ENCODE measurements at regions not wholly inside any gene's neighbourhood (a gene's known extent, or its start where the extent isn't known, plus 50 kb on each side); places are given as distances from the start of the nearest gene placed in this dataset.

DNA sequence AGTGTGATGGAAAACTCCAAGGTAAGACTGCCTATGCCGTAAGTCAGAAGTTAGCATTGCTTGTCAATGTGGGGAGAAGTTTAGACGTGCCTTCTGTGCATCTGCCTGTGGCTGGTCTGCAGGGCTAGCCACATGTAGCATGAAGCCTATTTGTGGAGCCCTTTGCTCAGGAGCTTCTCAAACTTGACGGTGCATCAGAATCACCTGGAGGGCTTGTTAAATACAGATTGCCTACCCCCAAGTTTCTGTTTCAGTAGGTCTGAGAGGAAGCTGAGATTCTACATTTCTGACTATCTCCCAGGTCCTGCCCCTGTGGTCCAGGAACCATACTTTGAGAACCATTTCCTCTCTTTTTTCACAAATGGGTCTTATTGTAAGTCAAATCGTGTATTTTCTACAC is 292.1 kb upstream of the TPM1 start:
- no peak for DNase-seq
- H3K9me3 ChIP-seq (ENCODE audit: control extremely low read depth in 1 of 3, control insufficient read depth in 2 of 3, insufficient read depth in 1 of 3, low read length in 2 of 3) = no peaks in the 10 kb centered on the region
- no peak overlapping the region for H3K9ac ChIP-seq (ENCODE audit: low read length)
- no peak overlapping the region for H3K27ac ChIP-seq (ENCODE audit: low read length in 2 of 2)
- 92% methylated on average over 2 of the region's 4 CpGs for WGBS (ENCODE audit: insufficient coverage)
- H3K79me2 ChIP-seq (ENCODE audit: control insufficient read depth, insufficient read depth, low read length) = no peaks in the 10 kb centered on the region
- TF ChIP-seq EZH2 (IDR thresholded peaks at IDR 0.05; ENCODE audit: borderline replicate concordance, insufficient read depth, low read depth, low read length, poor library complexity, severe bottlenecking) = no peak
- TF ChIP-seq, protein P1, sequence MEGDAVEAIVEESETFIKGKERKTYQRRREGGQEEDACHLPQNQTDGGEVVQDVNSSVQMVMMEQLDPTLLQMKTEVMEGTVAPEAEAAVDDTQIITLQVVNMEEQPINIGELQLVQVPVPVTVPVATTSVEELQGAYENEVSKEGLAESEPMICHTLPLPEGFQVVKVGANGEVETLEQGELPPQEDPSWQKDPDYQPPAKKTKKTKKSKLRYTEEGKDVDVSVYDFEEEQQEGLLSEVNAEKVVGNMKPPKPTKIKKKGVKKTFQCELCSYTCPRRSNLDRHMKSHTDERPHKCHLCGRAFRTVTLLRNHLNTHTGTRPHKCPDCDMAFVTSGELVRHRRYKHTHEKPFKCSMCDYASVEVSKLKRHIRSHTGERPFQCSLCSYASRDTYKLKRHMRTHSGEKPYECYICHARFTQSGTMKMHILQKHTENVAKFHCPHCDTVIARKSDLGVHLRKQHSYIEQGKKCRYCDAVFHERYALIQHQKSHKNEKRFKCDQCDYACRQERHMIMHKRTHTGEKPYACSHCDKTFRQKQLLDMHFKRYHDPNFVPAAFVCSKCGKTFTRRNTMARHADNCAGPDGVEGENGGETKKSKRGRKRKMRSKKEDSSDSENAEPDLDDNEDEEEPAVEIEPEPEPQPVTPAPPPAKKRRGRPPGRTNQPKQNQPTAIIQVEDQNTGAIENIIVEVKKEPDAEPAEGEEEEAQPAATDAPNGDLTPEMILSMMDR (IDR thresholded peaks at IDR 0.05) = no peak
- ChIA-PET CTCF (no interaction called here), POLR2A (no interaction called here)
- Mint-ChIP-seq H3K27me3 (peaks cover 8% of the 10 kb centered on the region), H3K4me3 (no peak overlapping the region), H3K9me3 (ENCODE audit: insufficient read depth) (no peaks in the 10 kb centered on the region), H3K27ac (no peak overlapping the region), H3K4me1 (no peaks in the 10 kb centered on the region)
- no peaks in the 10 kb centered on the region for H4K20me1 ChIP-seq (ENCODE audit: control insufficient read depth, insufficient read depth, low read length, poor library complexity, severe bottlenecking)
- intact Hi-C loops (cut with micrococcal nuclease) = no loop called here
- no peaks in the 10 kb centered on the region for H3K36me3 ChIP-seq (replicated peaks in 1 of 2; ENCODE audit: control extremely low read depth in 1 of 2, control insufficient read depth in 1 of 2, extremely low read depth in 1 of 2, insufficient read depth in 2 of 2, low read length in 1 of 2)
- H3K4me2 ChIP-seq (replicated peaks; ENCODE audit: low read depth, low read length, poor library complexity, severe bottlenecking) = no peak overlapping the region
- no peaks in the 10 kb centered on the region for H3K27me3 ChIP-seq (replicated peaks in 1 of 4; ENCODE audit: control extremely low read depth in 1 of 4, control insufficient read depth in 3 of 4, insufficient read depth in 4 of 4, low read length in 3 of 4)
- H3K4me3 ChIP-seq (ENCODE audit: control extremely low read depth in 1 of 5, extremely low read depth in 1 of 5, insufficient read depth in 1 of 5, low read depth in 2 of 5, low read length in 4 of 5) = no peak overlapping the region
- no peaks in the 10 kb centered on the region for H3K4me1 ChIP-seq (ENCODE audit: control insufficient read depth in 2 of 2, insufficient read depth in 2 of 2, low read length in 2 of 2)
- no peak for ATAC-seq (ENCODE audit: low read depth)
- H2AFZ ChIP-seq (ENCODE audit: insufficient read depth, low read depth, low read length, poor library complexity, severe bottlenecking) = no peak overlapping the region

- H3K27ac ChIP-seq (ENCODE audit: low read length in 2 of 2) = no peak overlapping the region
- ChIA-PET CTCF (interaction anchor here (1.6 kb wide), 1 partner anchor 9 kb away, joined by 7 read pairs; no protein-coding TSS in a partner anchor), POLR2A (no interaction called here)
- H3K4me2 ChIP-seq (replicated peaks; ENCODE audit: low read depth, low read length, poor library complexity, severe bottlenecking) = no peak overlapping the region
- ATAC-seq (ENCODE audit: low read depth) (no peak), DNase-seq (no peak)
- Mint-ChIP-seq H3K4me3 (no peak overlapping the region), H3K27ac (no peak overlapping the region), H3K4me1 (no peaks in the 10 kb centered on the region), H3K27me3 (peaks cover 8% of the 10 kb centered on the region), H3K9me3 (ENCODE audit: insufficient read depth) (no peaks in the 10 kb centered on the region)
- no peaks in the 10 kb centered on the region for H4K20me1 ChIP-seq (ENCODE audit: control insufficient read depth, insufficient read depth, low read length, poor library complexity, severe bottlenecking)
- no peaks in the 10 kb centered on the region for H3K27me3 ChIP-seq (replicated peaks in 1 of 4; ENCODE audit: control extremely low read depth in 1 of 4, control insufficient read depth in 3 of 4, insufficient read depth in 4 of 4, low read length in 3 of 4)
- intact Hi-C loops (cut with micrococcal nuclease) = no loop called here
- no peaks in the 10 kb centered on the region for H3K36me3 ChIP-seq (replicated peaks in 1 of 2; ENCODE audit: control extremely low read depth in 1 of 2, control insufficient read depth in 1 of 2, extremely low read depth in 1 of 2, insufficient read depth in 2 of 2, low read length in 1 of 2)
- WGBS (ENCODE audit: insufficient coverage) = 74% methylated on average over 4 of the region's 6 CpGs
- H3K9ac ChIP-seq (ENCODE audit: low read length) = no peak overlapping the region
- no peaks in the 10 kb centered on the region for H3K79me2 ChIP-seq (ENCODE audit: control insufficient read depth, insufficient read depth, low read length)
- no peak overlapping the region for H3K4me3 ChIP-seq (ENCODE audit: control extremely low read depth in 1 of 5, extremely low read depth in 1 of 5, insufficient read depth in 1 of 5, low read depth in 2 of 5, low read length in 4 of 5)
- TF ChIP-seq, protein P1 (IDR thresholded peaks at IDR 0.05) = no peak
- TF ChIP-seq EZH2 (IDR thresholded peaks at IDR 0.05; ENCODE audit: borderline replicate concordance, insufficient read depth, low read depth, low read length, poor library complexity, severe bottlenecking) = no peak
- no peaks in the 10 kb centered on the region for H3K4me1 ChIP-seq (ENCODE audit: control insufficient read depth in 2 of 2, insufficient read depth in 2 of 2, low read length in 2 of 2)
- no peak overlapping the region for H2AFZ ChIP-seq (ENCODE audit: insufficient read depth, low read depth, low read length, poor library complexity, severe bottlenecking)
- no peaks in the 10 kb centered on the region for H3K9me3 ChIP-seq (ENCODE audit: control extremely low read depth in 1 of 3, control insufficient read depth in 2 of 3, insufficient read depth in 1 of 3, low read length in 2 of 3)
These were observed 289.7 kb upstream of the TPM1 start for GRCh38 chr15:62752657-62753517.

Measured in B cell (primary cell).